ENCODE measurements at regions not wholly inside any gene's neighbourhood (a gene's known extent, or its start where the extent isn't known, plus 50 kb on each side); places are given as distances from the start of the nearest gene placed in this dataset.

- TF ChIP-seq CTCF (IDR thresholded peaks at IDR 0.05; ENCODE audit: poor library complexity) (no peak), EZH2 (IDR thresholded peaks at IDR 0.05; ENCODE audit: borderline replicate concordance) (no peak), EZH2phosphoT487 (IDR thresholded peaks at IDR 0.05; ENCODE audit: low read depth, severe bottlenecking, unreplicated experiment) (no peak)
Measured at GRCh38 chrX:115989686-115990085, 180.9 kb upstream of the AGTR2 start.
